WERI-Rb-1 (cell line): ENCODE measurements at regions not wholly inside any gene's neighbourhood (a gene's known extent, or its start where the extent isn't known, plus 50 kb on each side); places are given as distances from the start of the nearest gene placed in this dataset.
"Not testable (repeated sequence)": the region's sequence is repeated elsewhere in the genome, so short reads cannot be mapped to it uniquely, and the experiment has no call there.

Experiments
- DNase-seq: peaks from one replicate; pipeline ENCODE4 v3.0.0-alpha.2; 2020
- H3K27ac ChIP-seq: fragments of 250-450 bp; sonication (Bioruptor Pico); 2 replicates; pipeline ENCODE4 v1.5.1; 2020; ENCODE audit warnings: mild to moderate bottlenecking, moderate library complexity
- H3K27me3 ChIP-seq: fragments of 250-450 bp; sonication (Bioruptor Pico); 2 replicates; pipeline ENCODE4 v1.5.1; 2021; ENCODE audit warnings: mild to moderate bottlenecking, low read depth, moderate library complexity; ENCODE audit not compliant: insufficient read depth, severe bottlenecking
- H3K36me3 ChIP-seq: fragments of 250-450 bp; sonication (Bioruptor Pico); 2 replicates; pipeline ENCODE4 v1.5.1; 2020; ENCODE audit warnings: mild to moderate bottlenecking, moderate library complexity
- H3K4me3 ChIP-seq: 2 replicates; pipeline ENCODE4 v1.5.1; 2011; ENCODE audit warnings: low read depth, mild to moderate bottlenecking, control low read depth, low read length
- H3K9me3 ChIP-seq: fragments of 250-450 bp; sonication (Bioruptor Pico); 2 replicates; pipeline ENCODE4 v1.5.1; 2021; ENCODE audit warnings: mild to moderate bottlenecking, moderate library complexity; ENCODE audit not compliant: severe bottlenecking
- TF ChIP-seq, protein P1 (sequence below): IDR thresholded peaks from 2 replicates; pipeline ENCODE4 v1.5.1; 2011; ENCODE audit warnings: low read depth, mild to moderate bottlenecking, control low read depth, inconsistent platforms, low read length

- DNase-seq: no peak
- no peaks in the 10 kb centered on the region for H3K36me3 ChIP-seq
Observed at GRCh38 chr4:54838301-54838700, 180.5 kb downstream of the KIT start.

DNA sequence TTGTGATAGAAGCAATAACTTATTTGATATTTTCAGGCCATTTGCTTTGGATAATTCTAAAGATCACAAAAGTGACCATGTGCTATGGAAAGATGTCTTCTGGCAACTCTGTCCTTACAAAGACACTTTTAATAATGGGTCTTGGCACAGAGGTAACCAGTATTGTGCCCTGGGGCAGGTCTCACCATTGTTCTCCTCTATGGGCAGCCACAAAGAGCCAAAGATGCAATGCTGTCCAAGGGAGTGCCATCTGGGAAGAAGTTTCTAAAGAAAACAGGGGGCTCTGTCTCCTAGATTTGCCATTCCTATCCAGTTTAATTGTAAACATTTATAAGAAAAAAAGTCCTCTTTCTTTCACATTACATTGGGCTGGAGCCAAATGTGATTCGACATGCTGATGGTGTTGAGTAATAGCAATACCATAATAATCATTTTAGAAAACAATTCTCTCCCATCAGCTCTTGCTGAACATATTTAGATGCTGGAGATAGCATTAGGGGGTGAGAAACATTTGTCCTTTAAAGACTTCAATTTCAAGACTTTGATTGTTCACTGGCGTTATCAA is 179.9 kb downstream of the KIT start:
- H3K27me3 ChIP-seq: peaks cover 33% of the 10 kb centered on the region
- no peaks in the 10 kb centered on the region for H3K9me3 ChIP-seq
- no peak for DNase-seq
- H3K4me3 ChIP-seq: no peak overlapping the region
- TF ChIP-seq, protein P1, sequence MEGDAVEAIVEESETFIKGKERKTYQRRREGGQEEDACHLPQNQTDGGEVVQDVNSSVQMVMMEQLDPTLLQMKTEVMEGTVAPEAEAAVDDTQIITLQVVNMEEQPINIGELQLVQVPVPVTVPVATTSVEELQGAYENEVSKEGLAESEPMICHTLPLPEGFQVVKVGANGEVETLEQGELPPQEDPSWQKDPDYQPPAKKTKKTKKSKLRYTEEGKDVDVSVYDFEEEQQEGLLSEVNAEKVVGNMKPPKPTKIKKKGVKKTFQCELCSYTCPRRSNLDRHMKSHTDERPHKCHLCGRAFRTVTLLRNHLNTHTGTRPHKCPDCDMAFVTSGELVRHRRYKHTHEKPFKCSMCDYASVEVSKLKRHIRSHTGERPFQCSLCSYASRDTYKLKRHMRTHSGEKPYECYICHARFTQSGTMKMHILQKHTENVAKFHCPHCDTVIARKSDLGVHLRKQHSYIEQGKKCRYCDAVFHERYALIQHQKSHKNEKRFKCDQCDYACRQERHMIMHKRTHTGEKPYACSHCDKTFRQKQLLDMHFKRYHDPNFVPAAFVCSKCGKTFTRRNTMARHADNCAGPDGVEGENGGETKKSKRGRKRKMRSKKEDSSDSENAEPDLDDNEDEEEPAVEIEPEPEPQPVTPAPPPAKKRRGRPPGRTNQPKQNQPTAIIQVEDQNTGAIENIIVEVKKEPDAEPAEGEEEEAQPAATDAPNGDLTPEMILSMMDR: no peak
- H3K27ac ChIP-seq: no peak overlapping the region
- H3K36me3 ChIP-seq: no peaks in the 10 kb centered on the region

More at GRCh38 chr4:54838301-54838700, 180.5 kb downstream of the KIT start:
- Histone ChIP-seq H3K4me3 (no peak overlapping the region), H3K27me3 (peaks cover 37% of the 10 kb centered on the region), H3K9me3 (no peaks in the 10 kb centered on the region), H3K27ac (no peak overlapping the region)
- TF ChIP-seq, protein P1: no peak

GRCh38 chr4:54828361-54828760 is 170.6 kb downstream of the KIT start:
- not testable (repeated sequence) for H3K4me3 ChIP-seq, H3K27me3 ChIP-seq, DNase-seq, H3K9me3 ChIP-seq, H3K36me3 ChIP-seq, H3K27ac ChIP-seq

- no peak for DNase-seq
- no peaks in the 10 kb centered on the region for H3K9me3 ChIP-seq
- no peak overlapping the region for H3K27ac ChIP-seq
- no peak overlapping the region for H3K4me3 ChIP-seq
- H3K36me3 ChIP-seq: no peaks in the 10 kb centered on the region
- peaks cover 4% of the 10 kb centered on the region for H3K27me3 ChIP-seq
- TF ChIP-seq, protein P1: no peak
Observed at GRCh38 chr4:54823616-54824015, 165.9 kb downstream of the KIT start.

- no peak for DNase-seq
- Histone ChIP-seq H3K4me3 (no peak overlapping the region), H3K36me3 (no peaks in the 10 kb centered on the region), H3K9me3 (no peaks in the 10 kb centered on the region), H3K27me3 (peaks cover 9% of the 10 kb centered on the region), H3K27ac (no peak overlapping the region)
- TF ChIP-seq, protein P1: no peak
Observed at GRCh38 chr4:54819034-54819433, 161.3 kb downstream of the KIT start.

- no peak for DNase-seq
- no peak overlapping the region for H3K27ac ChIP-seq
- H3K36me3 ChIP-seq: no peaks in the 10 kb centered on the region
- H3K27me3 ChIP-seq: peaks cover 8% of the 10 kb centered on the region
- TF ChIP-seq, protein P1: no peak
- H3K4me3 ChIP-seq: no peak overlapping the region
- H3K9me3 ChIP-seq: no peaks in the 10 kb centered on the region
Observed at GRCh38 chr4:54818481-54818880, 160.7 kb downstream of the KIT start.
